SK-N-SH treated with all-trans-retinoic acid at 6 μM for 48 hours (cell line): ENCODE measurements at regions not wholly inside any gene's neighbourhood (a gene's known extent, or its start where the extent isn't known, plus 50 kb on each side); places are given as distances from the start of the nearest gene placed in this dataset.

Experiments
- ATAC-seq: fragments of 200-7000 bp; cut with Tn5 transposase; 3 replicates; pipeline ENCODE4 v1.9.1; 2020; ENCODE audit warnings: mild to moderate bottlenecking, moderate library complexity
- ARNTL ChIP-seq: fragments of 450-650 bp; formaldehyde crosslinking; IDR thresholded peaks from 2 replicates; pipeline ENCODE4 v1.5.0; 2020; ENCODE audit warnings: low read depth, mild to moderate bottlenecking, moderate library complexity, borderline replicate concordance
- BACH2 ChIP-seq: fragments of 250-450 bp; sonication (Bioruptor Pico); IDR thresholded peaks from 2 replicates; pipeline ENCODE4 v1.9.0; 2021; ENCODE audit warnings: mild to moderate bottlenecking, borderline replicate concordance
- CSDC2 ChIP-seq: fragments of 250-450 bp; sonication (Bioruptor Pico); IDR thresholded peaks from 2 replicates; pipeline ENCODE4 v1.5.0; 2020; ENCODE audit warnings: mild to moderate bottlenecking, moderate library complexity
- CSRNP3 ChIP-seq: fragments of 250-450 bp; sonication (Bioruptor Pico); IDR thresholded peaks from 2 replicates; pipeline ENCODE4 v1.5.1; 2021; ENCODE audit warnings: mild to moderate bottlenecking, moderate library complexity
- ESRRG ChIP-seq: fragments of 250-450 bp; sonication (Bioruptor Pico); IDR thresholded peaks from 2 replicates; pipeline ENCODE4 v1.6.1; 2021; ENCODE audit warnings: mild to moderate bottlenecking
- GLIS3 ChIP-seq: fragments of 250-450 bp; sonication (Bioruptor Pico); IDR thresholded peaks from 2 replicates; pipeline ENCODE4 v1.5.0; 2020; ENCODE audit warnings: mild to moderate bottlenecking, moderate library complexity
- ISL1 ChIP-seq: fragments of 250-450 bp; sonication (Bioruptor Pico); IDR thresholded peaks from 2 replicates; pipeline ENCODE4 v2.1.2; 2022; ENCODE audit warnings: mild to moderate bottlenecking, moderate library complexity
- OSR1 ChIP-seq: fragments of 250-450 bp; sonication (Bioruptor Pico); IDR thresholded peaks from 2 replicates; pipeline ENCODE4 v1.8.0; 2022; ENCODE audit warnings: moderate library complexity, mild to moderate bottlenecking, inconsistent platforms
- POU6F1 ChIP-seq: fragments of 250-450 bp; sonication (Bioruptor Pico); IDR thresholded peaks from 2 replicates; pipeline ENCODE4 v1.8.0; 2021; ENCODE audit warnings: low read depth, mild to moderate bottlenecking, moderate library complexity, borderline replicate concordance
- PPARA ChIP-seq: fragments of 250-450 bp; sonication (Bioruptor Pico); IDR thresholded peaks from 2 replicates; pipeline ENCODE4 v1.5.0; 2020; ENCODE audit warnings: mild to moderate bottlenecking, borderline replicate concordance
- RARB ChIP-seq: fragments of 250-450 bp; sonication (Bioruptor Pico); IDR thresholded peaks from 2 replicates; pipeline ENCODE4 v1.8.0; 2021; ENCODE audit warnings: mild to moderate bottlenecking, moderate library complexity
- SNAI2 ChIP-seq: fragments of 250-450 bp; sonication (Bioruptor Pico); IDR thresholded peaks from 2 replicates; pipeline ENCODE4 v1.5.0; 2020; ENCODE audit warnings: mild to moderate bottlenecking, moderate library complexity
- TCF4 ChIP-seq: fragments of 250-450 bp; sonication (Bioruptor Pico); IDR thresholded peaks from 2 replicates; pipeline ENCODE4 v1.8.0; 2021; ENCODE audit warnings: mild to moderate bottlenecking, moderate library complexity, borderline replicate concordance
- TOX ChIP-seq: fragments of 250-450 bp; sonication (Bioruptor Pico); IDR thresholded peaks from 2 replicates; pipeline ENCODE4 v1.8.0; 2021; ENCODE audit warnings: mild to moderate bottlenecking, moderate library complexity, borderline replicate concordance
- ZC3H10 ChIP-seq: fragments of 250-450 bp; sonication (Bioruptor Pico); IDR thresholded peaks from 2 replicates; pipeline ENCODE4 v1.5.1; 2021; ENCODE audit warnings: mild to moderate bottlenecking, moderate library complexity
- ZFP3 ChIP-seq: fragments of 250-450 bp; sonication (Bioruptor Pico); IDR thresholded peaks from 2 replicates; pipeline ENCODE4 v1.5.0; 2020; ENCODE audit warnings: mild to moderate bottlenecking, moderate library complexity
- ZFP30 ChIP-seq: fragments of 450-650 bp; formaldehyde crosslinking; IDR thresholded peaks from 2 replicates; pipeline ENCODE4 v1.5.0; 2022; ENCODE audit warnings: mild to moderate bottlenecking, moderate library complexity
- ZNF565 ChIP-seq: fragments of 450-650 bp; formaldehyde crosslinking; conservative IDR thresholded peaks from 2 replicates; pipeline ENCODE4 v1.5.0; 2020; ENCODE audit warnings: low read depth, mild to moderate bottlenecking, moderate library complexity
- ZNF70 ChIP-seq: fragments of 450-650 bp; formaldehyde crosslinking; IDR thresholded peaks from 2 replicates; pipeline ENCODE4 v1.5.0; 2020; ENCODE audit warnings: mild to moderate bottlenecking, moderate library complexity
- ZNF8 ChIP-seq: fragments of 450-650 bp; formaldehyde crosslinking; IDR thresholded peaks from 2 replicates; pipeline ENCODE4 v1.5.0; 2020; ENCODE audit warnings: mild to moderate bottlenecking, moderate library complexity
- TF ChIP-seq, protein P1 (sequence below): fragments of 250-450 bp; sonication (Bioruptor Pico); IDR thresholded peaks from 2 replicates; pipeline ENCODE4 v1.5.1; 2020; ENCODE audit warnings: low read depth, mild to moderate bottlenecking, moderate library complexity
- TF ChIP-seq, protein P2 (sequence below): fragments of 250-450 bp; sonication (Bioruptor Pico); IDR thresholded peaks from 2 replicates; pipeline ENCODE4 v1.5.0; 2020; ENCODE audit warnings: mild to moderate bottlenecking, moderate library complexity

DNA sequence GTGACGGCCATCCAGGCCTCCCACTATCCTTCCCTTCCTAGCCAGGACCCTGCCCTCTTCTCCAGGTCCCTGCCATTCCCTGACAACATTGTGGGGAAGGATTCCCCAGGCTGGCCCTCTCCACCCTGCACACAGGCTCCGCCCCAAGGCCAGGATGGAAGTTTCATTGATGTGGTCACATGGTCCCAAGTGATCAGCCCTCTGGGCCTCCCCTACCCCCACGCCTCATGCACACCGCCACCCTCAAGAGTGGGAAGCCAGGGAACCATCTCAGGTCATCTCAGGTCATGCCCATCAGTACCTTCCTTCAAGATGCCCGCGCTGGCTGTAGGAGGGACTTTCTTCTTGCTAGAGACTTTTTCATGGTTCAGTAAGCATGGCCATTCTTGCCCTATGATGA, 514.8 kb upstream of the RAB6C start:
- TF ChIP-seq OSR1 (CRISPR knock-in tag): no peak
- TF ChIP-seq GLIS3 (CRISPR knock-in tag): no peak
- TF ChIP-seq ZC3H10 (CRISPR knock-in tag): no peak
- TF ChIP-seq, protein P1, sequence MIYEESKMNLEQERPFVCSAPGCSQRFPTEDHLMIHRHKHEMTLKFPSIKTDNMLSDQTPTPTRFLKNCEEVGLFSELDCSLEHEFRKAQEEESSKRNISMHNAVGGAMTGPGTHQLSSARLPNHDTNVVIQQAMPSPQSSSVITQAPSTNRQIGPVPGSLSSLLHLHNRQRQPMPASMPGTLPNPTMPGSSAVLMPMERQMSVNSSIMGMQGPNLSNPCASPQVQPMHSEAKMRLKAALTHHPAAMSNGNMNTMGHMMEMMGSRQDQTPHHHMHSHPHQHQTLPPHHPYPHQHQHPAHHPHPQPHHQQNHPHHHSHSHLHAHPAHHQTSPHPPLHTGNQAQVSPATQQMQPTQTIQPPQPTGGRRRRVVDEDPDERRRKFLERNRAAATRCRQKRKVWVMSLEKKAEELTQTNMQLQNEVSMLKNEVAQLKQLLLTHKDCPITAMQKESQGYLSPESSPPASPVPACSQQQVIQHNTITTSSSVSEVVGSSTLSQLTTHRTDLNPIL (CRISPR knock-in tag): no peak
- TF ChIP-seq TOX (CRISPR knock-in tag): no peak
- TF ChIP-seq ZFP30 (CRISPR knock-in tag): no peak
- no peak for TF ChIP-seq TCF4
- TF ChIP-seq ZNF70: no peak
- no peak for TF ChIP-seq ISL1 (CRISPR knock-in tag)
- no peak for TF ChIP-seq SNAI2
- TF ChIP-seq ZNF565 (CRISPR knock-in tag): no peak
- TF ChIP-seq ESRRG (CRISPR knock-in tag): no peak
- TF ChIP-seq POU6F1 (CRISPR knock-in tag): no peak
- TF ChIP-seq ZFP3 (CRISPR knock-in tag): no peak
- TF ChIP-seq CSDC2: no peak
- no peak for TF ChIP-seq PPARA
- no peak for TF ChIP-seq RARB
- TF ChIP-seq CSRNP3 (CRISPR knock-in tag): no peak
- no peak for ATAC-seq

DNA sequence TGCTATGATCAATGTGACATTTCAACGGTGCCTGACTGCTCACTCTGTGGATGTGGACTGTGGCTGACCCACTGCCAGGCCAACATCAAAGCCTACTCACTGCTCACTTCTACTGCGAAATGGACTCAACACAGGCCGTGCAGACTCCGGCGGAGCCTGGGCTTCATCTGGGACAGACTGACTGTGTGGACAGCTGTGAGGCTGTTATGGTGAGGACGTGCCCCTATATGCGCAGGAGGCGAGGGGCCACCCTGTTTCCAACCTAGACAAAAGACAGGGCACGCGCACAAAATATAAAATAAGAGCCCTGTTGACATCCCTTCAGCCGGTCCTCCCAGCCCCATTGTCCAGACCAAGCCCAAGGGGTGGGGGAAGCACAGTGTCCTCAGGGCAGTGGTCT, 514.4 kb upstream of the RAB6C start:
- no peak for ATAC-seq
- TF ChIP-seq BACH2 (CRISPR knock-in tag): no peak
- TF ChIP-seq GLIS3 (CRISPR knock-in tag): no peak
- no peak for TF ChIP-seq PPARA
- TF ChIP-seq, protein P2, sequence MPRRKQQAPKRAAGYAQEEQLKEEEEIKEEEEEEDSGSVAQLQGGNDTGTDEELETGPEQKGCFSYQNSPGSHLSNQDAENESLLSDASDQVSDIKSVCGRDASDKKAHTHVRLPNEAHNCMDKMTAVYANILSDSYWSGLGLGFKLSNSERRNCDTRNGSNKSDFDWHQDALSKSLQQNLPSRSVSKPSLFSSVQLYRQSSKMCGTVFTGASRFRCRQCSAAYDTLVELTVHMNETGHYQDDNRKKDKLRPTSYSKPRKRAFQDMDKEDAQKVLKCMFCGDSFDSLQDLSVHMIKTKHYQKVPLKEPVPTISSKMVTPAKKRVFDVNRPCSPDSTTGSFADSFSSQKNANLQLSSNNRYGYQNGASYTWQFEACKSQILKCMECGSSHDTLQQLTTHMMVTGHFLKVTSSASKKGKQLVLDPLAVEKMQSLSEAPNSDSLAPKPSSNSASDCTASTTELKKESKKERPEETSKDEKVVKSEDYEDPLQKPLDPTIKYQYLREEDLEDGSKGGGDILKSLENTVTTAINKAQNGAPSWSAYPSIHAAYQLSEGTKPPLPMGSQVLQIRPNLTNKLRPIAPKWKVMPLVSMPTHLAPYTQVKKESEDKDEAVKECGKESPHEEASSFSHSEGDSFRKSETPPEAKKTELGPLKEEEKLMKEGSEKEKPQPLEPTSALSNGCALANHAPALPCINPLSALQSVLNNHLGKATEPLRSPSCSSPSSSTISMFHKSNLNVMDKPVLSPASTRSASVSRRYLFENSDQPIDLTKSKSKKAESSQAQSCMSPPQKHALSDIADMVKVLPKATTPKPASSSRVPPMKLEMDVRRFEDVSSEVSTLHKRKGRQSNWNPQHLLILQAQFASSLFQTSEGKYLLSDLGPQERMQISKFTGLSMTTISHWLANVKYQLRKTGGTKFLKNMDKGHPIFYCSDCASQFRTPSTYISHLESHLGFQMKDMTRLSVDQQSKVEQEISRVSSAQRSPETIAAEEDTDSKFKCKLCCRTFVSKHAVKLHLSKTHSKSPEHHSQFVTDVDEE (CRISPR knock-in tag): no peak
- TF ChIP-seq ESRRG (CRISPR knock-in tag): no peak
- no peak for TF ChIP-seq ZNF8 (CRISPR knock-in tag)
- no peak for TF ChIP-seq ZC3H10 (CRISPR knock-in tag)
- no peak for TF ChIP-seq ZFP30 (CRISPR knock-in tag)

- TF ChIP-seq OSR1 (CRISPR knock-in tag) (no peak), ZC3H10 (CRISPR knock-in tag) (no peak), TCF4 (no peak), ARNTL (CRISPR knock-in tag) (no peak), ISL1 (CRISPR knock-in tag) (no peak), POU6F1 (CRISPR knock-in tag) (no peak), SNAI2 (no peak)
- TF ChIP-seq, protein P2 (CRISPR knock-in tag): no peak
- ATAC-seq: no peak
Measured at GRCh38 chr2:129466389-129466788, 513.1 kb upstream of the RAB6C start.
